GM12878 (cell line): ENCODE measurements at regions not wholly inside any gene's neighbourhood (a gene's known extent, or its start where the extent isn't known, plus 50 kb on each side); places are given as distances from the start of the nearest gene placed in this dataset.

ENCODE experiments used
- ATAC-seq: fragments of 200-7000 bp; cut with Tn5 transposase; 3 replicates; pipeline ENCODE4 v1.9.1; 2020; ENCODE audit warnings: mild to moderate bottlenecking, moderate library complexity
- BruUV-seq: library from RNA; stranded (reverse); fragments of 400-500 nt; replicated peaks from 2 replicates; lab custom pipeline; 2021; lab: Mats Ljungman, UMichigan
- CTCF ChIA-PET: fragments of 300-600 bp; sonication (Branson Sonifier 250); formaldehyde crosslinking; extraction: SDS; loops from one replicate; lab custom pipeline; 2021; ENCODE audit warnings: inconsistent platforms; lab: Yijun Ruan, JAX
- POLR2A ChIA-PET: fragments of 350-600 bp; formaldehyde crosslinking; extraction: SDS; loops from one replicate; lab custom pipeline; 2021; ENCODE audit warnings: inconsistent platforms; lab: Charles Lee
- RAD21 ChIA-PET: fragments of 300-600 bp; sonication (Branson Sonifier 250); formaldehyde crosslinking; loops from one replicate; lab custom pipeline; 2023; ENCODE audit warnings: antibody characterized with exemption; ENCODE audit not compliant: unreplicated experiment; lab: Charles Lee
- SMC1A ChIA-PET: fragments of 300-600 bp; sonication (Branson Sonifier 250); formaldehyde crosslinking; loops from one replicate; lab custom pipeline; 2023; ENCODE audit not compliant: unreplicated experiment, uncharacterized antibody; lab: Charles Lee
- DNase-seq: peaks from one replicate; pipeline ENCODE4 v3.0.0-alpha.2; 2011; ENCODE audit warnings: low read depth, low spot score
- FAIRE-seq: peaks from 3 replicates; lab custom pipeline; 2011; peaks lifted over from hg19 to GRCh38; lab: Jason Lieb, UNC
- H2AFZ ChIP-seq: 2 replicates; pipeline ENCODE4 v1.6.0; 2011; ENCODE audit warnings: low read depth, low read length, control low read depth; ENCODE audit not compliant: control insufficient read depth
- H3K27ac ChIP-seq: 2 replicates; pipeline ENCODE4 v1.5.1; 2011; ENCODE audit warnings: control low read depth; ENCODE audit not compliant: control insufficient read depth, insufficient read depth
- H3K27me3 ChIP-seq, 2 experiments: replicated peaks in 1 of 2; 2 replicates each; pipeline versions ENCODE4 v1.6.0 to v1.6.1; 2011; ENCODE audit warnings: low read length in 1 of 2; ENCODE audit not compliant: control insufficient read depth in 2 of 2, insufficient read depth in 2 of 2
- H3K36me3 ChIP-seq, 2 experiments: 2 replicates each; pipeline ENCODE4 v1.5.1; 2011; ENCODE audit warnings: low read length in 1 of 2; ENCODE audit not compliant: control insufficient read depth in 2 of 2, insufficient read depth in 2 of 2
- H3K4me1 ChIP-seq: 2 replicates; pipeline ENCODE4 v1.6.1; 2011; ENCODE audit warnings: mild to moderate bottlenecking, low read length, moderate library complexity, mixed read lengths; ENCODE audit not compliant: control insufficient read depth, insufficient read depth
- H3K4me2 ChIP-seq: 2 replicates; pipeline ENCODE4 v1.6.0; 2011; ENCODE audit warnings: control low read depth; ENCODE audit not compliant: control insufficient read depth, insufficient read depth
- H3K4me3 ChIP-seq: fragments of 200-600 bp; sonication (generic); 2 replicates; pipeline ENCODE4 v1.5.1; 2016
- H3K79me2 ChIP-seq: 2 replicates; pipeline ENCODE4 v1.6.0; 2011; ENCODE audit warnings: low read length; ENCODE audit not compliant: control insufficient read depth, insufficient read depth
- H3K9ac ChIP-seq: 2 replicates; pipeline ENCODE4 v1.8.0; 2011; ENCODE audit warnings: low read length, control low read depth, mixed read lengths; ENCODE audit not compliant: control insufficient read depth, insufficient read depth
- H3K9me3 ChIP-seq: replicated peaks from 3 replicates; pipeline ENCODE4 v1.5.1; 2011; ENCODE audit warnings: mild to moderate bottlenecking, low read length; ENCODE audit not compliant: control insufficient read depth, insufficient read depth
- H4K20me1 ChIP-seq: 2 replicates; pipeline ENCODE4 v1.6.0; 2011; ENCODE audit not compliant: control insufficient read depth, insufficient read depth
- CBFB ChIP-seq: IDR thresholded peaks from 2 replicates; pipeline ENCODE4 v1.6.1; 2016; ENCODE audit warnings: antibody characterized with exemption, low read depth
- CBX5 ChIP-seq: sonication (generic); IDR thresholded peaks from 2 replicates; pipeline ENCODE4 v1.6.1; 2016; ENCODE audit warnings: low read depth, moderate library complexity, mild to moderate bottlenecking, inconsistent platforms
- ETV6 ChIP-seq, 2 experiments: fragments of 450-650 bp in 1 of 2; IDR thresholded peaks in 1 of 2; conservative IDR thresholded peaks in 1 of 2; 2 replicates each; pipeline ENCODE4 v1.6.1; 2014; ENCODE audit warnings: antibody characterized with exemption in 1 of 2, borderline replicate concordance in 1 of 2, low read depth in 1 of 2, mild to moderate bottlenecking in 1 of 2, moderate library complexity in 1 of 2
- MYB ChIP-seq: fragments of 150-350 bp; IDR thresholded peaks from 2 replicates; pipeline ENCODE4 v1.6.1; 2014; ENCODE audit warnings: mild to moderate bottlenecking, low read depth, low read length, borderline replicate concordance
- NFYA ChIP-seq: IDR thresholded peaks from 2 replicates; pipeline ENCODE4 v1.6.1; 2011; ENCODE audit warnings: low read depth, mild to moderate bottlenecking, low read length, improper control_type of control experiment, borderline replicate concordance
- RB1 ChIP-seq: fragments of 450-650 bp; formaldehyde crosslinking; IDR thresholded peaks from 2 replicates; pipeline ENCODE4 v1.6.1; 2017; ENCODE audit warnings: mild to moderate bottlenecking, borderline replicate concordance
- RELA ChIP-seq: fragments of 450-650 bp; IDR thresholded peaks from 2 replicates; pipeline ENCODE4 v1.8.0; 2014; ENCODE audit warnings: borderline replicate concordance; ENCODE audit not compliant: partially characterized antibody
- WGBS: methylation state at CpG from one replicate; pipeline ENCODE4 v1.1.6; 2016; ENCODE audit warnings: low lambda C conversion rate; ENCODE audit not compliant: insufficient replicate concordance, insufficient coverage; ENCODE audit errors: missing lambda C conversion rate; 5-methylcytosine and 5-hydroxymethylcytosine counted together
- in situ Hi-C: fragments of 300-500 bp; cut with MboI; formaldehyde crosslinking; loops from 9 replicates; pipeline ENCODE4 v1.14.3; 2018; ENCODE audit warnings: mixed read lengths
- intact Hi-C: fragments of 100-400 bp; cut with micrococcal nuclease; formaldehyde crosslinking; loops from one replicate; pipeline ENCODE4 v1.14.2; 2022; ENCODE audit not compliant: unreplicated experiment
- TF ChIP-seq, protein P1 (sequence below): fragments of 450-650 bp; IDR thresholded peaks from 2 replicates; pipeline ENCODE4 v1.6.1; 2016; ENCODE audit warnings: mild to moderate bottlenecking

DNA sequence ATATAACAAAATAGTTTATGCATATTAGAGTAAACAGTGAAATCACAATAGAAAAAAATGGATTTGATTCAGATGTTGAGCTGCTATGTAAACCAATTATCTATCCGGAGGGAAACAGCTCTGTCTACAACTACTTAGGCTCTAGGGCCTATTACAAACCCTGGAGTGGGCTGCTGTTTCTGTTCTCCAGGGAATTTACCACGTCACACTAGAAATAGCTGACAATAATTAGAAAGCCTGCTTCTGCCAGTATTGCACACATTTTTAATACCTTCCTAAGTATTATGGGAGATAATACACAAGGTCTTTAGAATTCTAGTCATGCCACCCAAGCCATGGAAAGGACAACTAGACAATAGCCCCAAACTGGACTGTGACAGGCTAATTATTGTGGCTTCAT is 411.1 kb downstream of the FIGN start:
- no peaks in the 10 kb centered on the region for H3K27me3 ChIP-seq
- ChIA-PET CTCF (no interaction called here), SMC1A (no interaction called here)
- no peak for ATAC-seq
- H3K4me3 ChIP-seq, result no peak overlapping the region
- WGBS, result 35% methylated on average over 2 of the region's 2 CpGs
- no peaks in the 10 kb centered on the region for H3K9me3 ChIP-seq
- H3K79me2 ChIP-seq, result no peaks in the 10 kb centered on the region
- in situ Hi-C loops, result no loop called here
- no peak overlapping the region for H3K4me2 ChIP-seq
- H3K27ac ChIP-seq, result no peak overlapping the region
- no peak for TF ChIP-seq ETV6 (conservative IDR thresholded peaks at IDR 0.05 in 1 of 2, IDR thresholded peaks at IDR 0.05 in 1 of 2; ENCODE audit: borderline replicate concordance in 1 of 2, low read depth in 1 of 2)
- TF ChIP-seq, all 136 proteins: peak for 0
- Histone ChIP-seq H3K4me1 (no peaks in the 10 kb centered on the region), H3K36me3 (no peaks in the 10 kb centered on the region), H4K20me1 (no peaks in the 10 kb centered on the region), H3K9ac (no peak overlapping the region), H2AFZ (no peak overlapping the region)
- FAIRE-seq, result no peak
- RAD21 ChIA-PET, result no interaction called here
- BruUV-seq, result no TSS peak
- POLR2A ChIA-PET, result no interaction called here
- intact Hi-C loops, result no loop called here
- no peak for DNase-seq

- H3K27ac ChIP-seq, result no peak overlapping the region
- WGBS, result 0% methylated on average over 2 of the region's 2 CpGs
- H3K4me3 ChIP-seq, result no peak overlapping the region
- H3K9me3 ChIP-seq, result no peaks in the 10 kb centered on the region
- no peak for FAIRE-seq
- no peak for DNase-seq
- H3K36me3 ChIP-seq, result no peaks in the 10 kb centered on the region
- H4K20me1 ChIP-seq, result no peaks in the 10 kb centered on the region
- H3K4me2 ChIP-seq, result no peak overlapping the region
- CTCF ChIA-PET, result interaction anchor here (1.7 kb wide), 1 partner anchor 8 kb away, joined by 4 read pairs; no protein-coding TSS in a partner anchor
- H3K79me2 ChIP-seq, result no peaks in the 10 kb centered on the region
- SMC1A ChIA-PET, result no interaction called here
- intact Hi-C loops (no loop called here), in situ Hi-C loops (no loop called here)
- no peak for TF ChIP-seq CBFB
- no peak for TF ChIP-seq CBX5
- TF ChIP-seq, protein P1, sequence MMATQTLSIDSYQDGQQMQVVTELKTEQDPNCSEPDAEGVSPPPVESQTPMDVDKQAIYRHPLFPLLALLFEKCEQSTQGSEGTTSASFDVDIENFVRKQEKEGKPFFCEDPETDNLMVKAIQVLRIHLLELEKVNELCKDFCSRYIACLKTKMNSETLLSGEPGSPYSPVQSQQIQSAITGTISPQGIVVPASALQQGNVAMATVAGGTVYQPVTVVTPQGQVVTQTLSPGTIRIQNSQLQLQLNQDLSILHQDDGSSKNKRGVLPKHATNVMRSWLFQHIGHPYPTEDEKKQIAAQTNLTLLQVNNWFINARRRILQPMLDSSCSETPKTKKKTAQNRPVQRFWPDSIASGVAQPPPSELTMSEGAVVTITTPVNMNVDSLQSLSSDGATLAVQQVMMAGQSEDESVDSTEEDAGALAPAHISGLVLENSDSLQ, result no peak
- TF ChIP-seq MYB, result no peak
- TF ChIP-seq RB1, result no peak
- TF ChIP-seq RELA, result no peak
- TF ChIP-seq NFYA, result no peak
- RAD21 ChIA-PET, result no interaction called here
- POLR2A ChIA-PET, result no interaction called here
- no peak for ATAC-seq
- H3K9ac ChIP-seq, result no peak overlapping the region
- H3K27me3 ChIP-seq, result no peaks in the 10 kb centered on the region
- no peaks in the 10 kb centered on the region for H3K4me1 ChIP-seq
- no TSS peak for BruUV-seq
- H2AFZ ChIP-seq, result no peak overlapping the region
Measured at GRCh38 chr2:163319006-163319405, 416.8 kb downstream of the FIGN start.
